GM19239 (cell line): ENCODE measurements at regions not wholly inside any gene's neighbourhood (a gene's known extent, or its start where the extent isn't known, plus 50 kb on each side); places are given as distances from the start of the nearest gene placed in this dataset.
A peak's percentile ranks its signal among the peaks of the same experiment; 100 is the strongest.
"Not testable (repeated sequence)": the region's sequence is repeated elsewhere in the genome, so short reads cannot be mapped to it uniquely, and the experiment has no call there.

Experiments
- DNase-seq: peaks from one replicate; pipeline ENCODE4 v3.0.0; 2011; ENCODE audit warnings: low spot score; ENCODE audit not compliant: insufficient read length
- FAIRE-seq: peaks from 2 replicates; lab custom pipeline; 2011; peaks lifted over from hg19 to GRCh38; lab: Jason Lieb, UNC

DNA sequence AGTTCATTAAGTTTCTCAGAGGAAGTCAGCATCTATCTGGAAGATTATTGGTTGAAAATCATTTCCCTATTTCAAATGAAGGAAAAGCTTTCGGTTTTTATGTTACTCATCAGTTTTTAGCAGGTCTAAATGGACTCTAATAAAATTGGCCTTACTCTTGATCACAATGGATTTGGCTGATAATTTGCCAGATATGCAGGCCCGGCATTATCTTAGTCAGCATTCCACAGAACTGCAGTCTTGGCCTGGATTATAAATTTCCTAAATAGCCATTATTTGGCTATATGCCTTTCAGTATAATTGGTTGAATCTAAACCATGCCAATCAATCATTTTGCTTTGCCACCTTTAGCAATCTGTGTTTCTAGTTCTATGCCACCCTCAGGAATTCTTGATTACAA lies 91.7 kb upstream of the KCNQ5 start:
- FAIRE-seq, result no peak
- DNase-seq, result no peak

DNA sequence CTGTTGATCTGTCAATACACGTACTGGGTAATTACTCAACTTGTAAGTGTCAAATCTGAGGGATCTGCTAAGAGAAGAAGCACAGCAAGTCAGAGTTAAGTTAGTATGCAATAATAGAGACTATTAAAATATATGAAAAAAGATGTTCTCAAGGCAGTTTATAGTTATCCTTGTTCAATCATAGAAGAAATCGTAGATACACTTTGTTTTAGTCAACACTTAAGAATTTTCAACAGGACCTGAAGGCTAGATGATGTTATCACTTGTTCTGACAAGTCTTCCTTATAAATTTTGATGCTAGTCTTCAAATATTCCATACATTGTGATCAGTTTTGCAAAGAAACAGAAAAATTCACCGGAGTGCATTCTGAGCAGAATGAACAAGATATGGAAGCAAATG lies 91.1 kb upstream of the KCNQ5 start:
- FAIRE-seq, result no peak
- DNase-seq, result no peak

DNA sequence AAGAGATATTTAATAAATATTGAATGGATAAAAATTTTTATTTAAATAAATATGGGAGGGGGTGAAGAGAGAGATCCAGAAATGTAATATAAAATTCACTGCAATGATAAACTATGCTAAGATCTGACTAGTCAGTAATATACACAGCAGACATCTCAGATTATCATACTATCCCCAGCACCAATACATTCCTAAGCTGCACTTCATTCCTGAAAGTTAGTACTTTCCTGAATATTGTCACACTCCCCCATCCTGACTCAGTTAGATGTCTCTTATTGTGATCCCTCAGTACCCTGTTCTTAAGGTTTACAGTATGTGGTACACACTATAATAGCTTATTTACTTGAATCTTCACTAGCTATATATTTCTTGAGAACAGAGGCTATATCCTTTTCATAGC lies 88.3 kb upstream of the KCNQ5 start:
- no peak for FAIRE-seq

DNA sequence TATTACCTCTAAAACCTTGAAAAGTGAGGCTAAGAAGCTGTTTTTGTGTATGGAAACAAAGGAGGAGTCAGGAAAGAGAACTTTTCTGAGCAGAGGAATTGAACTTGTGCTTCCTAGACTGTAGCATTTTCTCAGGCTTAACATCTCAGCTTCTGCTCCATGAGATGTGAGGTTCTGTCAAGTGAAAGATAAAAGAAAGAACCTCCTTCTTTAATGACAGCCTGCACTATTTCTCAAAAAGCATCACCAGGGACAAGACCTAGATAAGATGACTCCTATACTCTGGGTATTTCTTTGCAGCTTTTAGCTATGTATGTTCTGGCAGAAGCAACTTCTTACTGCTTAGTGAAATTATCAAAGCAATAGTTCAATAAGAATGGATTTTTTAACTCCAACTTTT lies 87.6 kb upstream of the KCNQ5 start:
- DNase-seq (no peak), FAIRE-seq (no peak)

More for the DNA sequence above, 88.3 kb upstream of the KCNQ5 start:
- no peak for DNase-seq

DNA sequence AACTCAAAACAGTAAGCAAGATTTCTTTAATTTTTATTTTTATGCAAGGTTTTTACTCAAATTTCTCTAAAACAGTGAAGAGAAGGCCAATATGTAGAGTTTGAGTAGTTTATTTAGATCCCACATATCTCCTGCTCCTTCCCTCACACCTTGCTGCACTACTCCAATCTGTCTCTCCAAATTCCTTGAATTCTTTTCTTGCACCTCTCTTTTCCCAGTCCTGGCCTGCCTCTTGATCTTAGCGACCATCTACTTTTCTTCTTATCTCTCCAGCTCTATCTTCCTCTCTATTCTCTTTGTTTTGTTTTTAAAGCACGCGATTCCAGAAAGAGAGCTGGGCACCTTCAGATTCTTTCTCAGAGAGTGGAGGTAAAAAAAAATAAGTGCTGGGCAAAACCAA lies 86.7 kb upstream of the KCNQ5 start:
- DNase-seq, result no peak
- FAIRE-seq, result no peak

DNA sequence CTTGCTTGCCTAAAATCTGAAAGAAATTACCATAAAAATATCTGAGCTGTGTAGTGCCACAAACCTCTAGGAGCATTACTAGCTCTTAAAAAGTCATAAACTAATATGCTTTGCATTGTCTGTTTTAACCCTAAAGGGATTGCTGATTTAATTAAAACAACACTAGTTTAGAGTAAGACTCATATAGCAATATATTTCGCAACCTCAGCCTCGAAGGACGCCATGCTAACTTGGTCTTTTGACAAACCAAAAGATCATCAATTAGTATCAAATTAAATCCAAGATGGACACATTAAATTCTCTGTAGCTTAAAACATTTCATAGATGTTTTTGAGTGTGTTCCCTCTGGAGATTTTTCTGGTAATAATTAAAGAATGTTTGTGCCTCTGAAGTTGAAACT lies 74.8 kb upstream of the KCNQ5 start:
- DNase-seq, result no peak
- no peak for FAIRE-seq

DNA sequence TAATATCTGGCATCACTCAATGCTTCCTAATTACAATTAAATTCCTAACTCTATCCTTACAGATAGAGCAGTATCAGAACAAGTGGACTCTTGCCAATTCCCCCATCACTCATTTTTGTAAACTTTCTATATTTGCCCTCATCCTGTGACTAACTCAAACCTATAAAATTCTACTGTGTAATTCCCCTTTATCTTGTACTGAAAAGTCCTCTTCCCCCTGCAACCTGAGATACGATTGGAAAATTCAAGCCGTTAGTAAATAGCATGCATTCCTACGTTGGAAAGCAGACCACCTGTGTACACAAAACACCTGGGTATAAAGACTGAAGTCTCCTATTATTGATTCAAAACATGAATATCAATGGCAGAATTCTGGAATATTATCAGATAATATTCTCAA lies 70.4 kb upstream of the KCNQ5 start:
- FAIRE-seq (no peak), DNase-seq (no peak)

DNA sequence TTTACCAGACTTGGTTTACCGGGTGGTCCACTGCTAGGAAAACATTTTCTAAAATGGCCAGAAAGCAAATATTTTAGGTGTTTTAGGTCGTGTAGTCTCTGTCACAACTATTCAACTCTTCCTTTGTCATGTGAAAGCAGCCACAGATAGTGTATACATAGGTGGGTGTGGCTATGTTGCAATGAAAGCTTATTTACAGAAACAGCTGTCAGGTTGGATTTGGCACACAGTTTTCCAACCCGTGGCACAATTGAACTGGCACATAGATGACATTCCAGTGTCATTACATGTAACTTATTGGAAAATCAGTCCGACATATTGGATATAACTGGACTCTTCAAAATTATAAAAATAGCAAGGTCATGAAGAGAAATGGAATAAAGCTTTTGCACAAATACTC lies 68.9 kb upstream of the KCNQ5 start:
- FAIRE-seq (no peak), DNase-seq (no peak)

DNA sequence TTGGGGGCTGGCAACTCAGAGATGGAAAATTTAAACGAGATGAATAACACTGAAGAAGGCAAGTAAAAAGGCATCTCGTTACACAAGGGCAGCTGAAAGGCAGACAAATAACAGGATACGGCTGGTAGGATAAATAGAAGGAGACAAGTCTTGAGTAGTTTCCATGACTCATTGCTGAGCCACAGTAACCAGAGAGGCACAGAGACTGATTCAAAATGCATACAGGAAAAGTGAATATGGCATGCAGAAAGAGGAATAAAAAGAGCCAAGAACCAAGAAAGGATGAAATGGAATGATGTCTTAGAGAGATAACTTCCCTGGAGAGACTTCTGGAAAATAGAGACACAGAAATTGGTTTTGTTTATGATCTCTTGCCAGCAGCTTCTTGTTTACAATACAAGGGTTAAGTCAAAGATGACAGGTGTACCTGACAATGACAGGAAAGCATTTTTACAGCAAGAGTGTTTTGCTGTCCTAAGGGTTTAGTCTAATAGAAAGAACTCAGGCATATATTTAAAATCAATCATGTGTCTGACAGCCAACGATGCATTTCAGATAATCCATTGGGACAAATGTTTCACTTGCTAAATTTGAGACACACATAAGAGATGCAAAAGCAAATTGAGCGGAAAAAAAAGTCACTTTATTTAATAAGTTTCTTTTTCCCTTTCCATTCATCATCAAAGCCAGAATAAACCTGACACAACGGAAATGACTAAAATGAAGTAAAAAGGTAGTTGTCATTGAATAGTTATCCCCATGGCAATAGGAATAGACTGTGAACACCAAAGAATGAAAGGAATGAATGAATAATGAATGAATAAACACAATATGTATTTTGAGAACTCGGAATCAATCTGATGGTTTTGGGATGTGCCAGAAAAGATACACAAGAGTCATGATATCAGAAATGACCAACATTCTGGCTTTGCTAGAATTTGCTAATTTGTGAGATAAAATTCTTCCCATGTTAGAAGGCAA lies 68.0 kb upstream of the KCNQ5 start:
- FAIRE-seq, result no peak
- DNase-seq, result no peak

DNA sequence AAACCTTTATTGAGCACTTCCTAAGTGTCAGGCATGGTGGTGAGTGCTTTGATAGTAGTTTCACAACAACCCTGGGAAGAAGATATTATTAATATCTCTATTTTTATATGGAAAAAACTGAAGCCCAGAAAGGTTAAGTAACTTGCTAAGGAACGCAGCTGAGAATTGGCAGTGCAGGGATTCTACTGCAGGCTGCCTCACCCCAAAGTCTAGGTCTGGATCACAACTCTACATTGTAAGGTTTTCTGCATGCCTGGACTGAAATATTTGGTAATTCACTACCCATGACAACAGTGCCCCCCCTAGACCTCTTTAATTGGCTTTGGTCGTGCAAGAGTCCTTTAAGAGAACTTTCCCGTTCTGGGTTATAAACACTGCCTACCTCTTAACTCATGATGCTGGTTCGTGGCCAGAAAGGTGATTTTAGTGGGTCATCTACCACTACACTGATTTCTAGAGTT lies 67.1 kb upstream of the KCNQ5 start:
- no peak for DNase-seq
- FAIRE-seq, result no peak

DNA sequence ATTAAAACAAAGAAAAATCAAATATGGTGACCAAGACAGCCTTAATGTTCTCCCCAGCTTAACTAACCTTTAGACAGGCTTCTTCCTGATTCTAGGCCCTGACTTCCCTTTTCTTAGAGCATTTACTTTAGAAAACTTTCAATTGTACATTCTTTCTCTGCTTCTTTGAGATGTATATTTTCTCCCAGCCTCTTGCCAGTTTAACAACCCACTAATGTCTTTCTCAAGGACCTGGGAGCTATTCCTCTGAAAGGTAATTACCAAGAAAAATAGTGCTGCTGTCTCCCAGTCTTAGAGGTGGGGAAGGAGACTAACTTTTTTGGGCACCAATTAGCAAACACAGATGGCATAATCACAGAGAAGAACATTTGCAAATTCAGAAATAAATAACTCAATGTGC lies 62.8 kb upstream of the KCNQ5 start:
- no peak for FAIRE-seq
- DNase-seq, result no peak

DNA sequence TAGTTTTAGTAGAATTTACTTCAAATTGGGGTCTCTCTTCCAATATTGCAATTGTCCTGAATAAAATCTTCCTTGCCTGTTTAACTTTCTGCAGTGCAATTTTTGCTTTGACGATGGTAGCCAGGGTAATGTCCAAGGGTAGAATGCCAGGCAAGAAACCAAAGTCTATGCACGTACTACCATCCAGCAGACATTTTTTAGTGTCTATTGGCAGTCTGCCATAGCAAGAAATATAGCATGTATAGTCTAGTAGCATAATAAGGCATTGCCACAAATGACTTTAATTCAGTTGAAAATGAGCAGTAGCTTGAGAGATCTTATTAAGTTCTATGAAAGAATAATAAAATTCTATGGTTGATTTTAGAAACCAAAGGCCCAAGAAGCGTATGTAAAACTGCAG lies 62.3 kb upstream of the KCNQ5 start:
- FAIRE-seq, result no peak

DNA sequence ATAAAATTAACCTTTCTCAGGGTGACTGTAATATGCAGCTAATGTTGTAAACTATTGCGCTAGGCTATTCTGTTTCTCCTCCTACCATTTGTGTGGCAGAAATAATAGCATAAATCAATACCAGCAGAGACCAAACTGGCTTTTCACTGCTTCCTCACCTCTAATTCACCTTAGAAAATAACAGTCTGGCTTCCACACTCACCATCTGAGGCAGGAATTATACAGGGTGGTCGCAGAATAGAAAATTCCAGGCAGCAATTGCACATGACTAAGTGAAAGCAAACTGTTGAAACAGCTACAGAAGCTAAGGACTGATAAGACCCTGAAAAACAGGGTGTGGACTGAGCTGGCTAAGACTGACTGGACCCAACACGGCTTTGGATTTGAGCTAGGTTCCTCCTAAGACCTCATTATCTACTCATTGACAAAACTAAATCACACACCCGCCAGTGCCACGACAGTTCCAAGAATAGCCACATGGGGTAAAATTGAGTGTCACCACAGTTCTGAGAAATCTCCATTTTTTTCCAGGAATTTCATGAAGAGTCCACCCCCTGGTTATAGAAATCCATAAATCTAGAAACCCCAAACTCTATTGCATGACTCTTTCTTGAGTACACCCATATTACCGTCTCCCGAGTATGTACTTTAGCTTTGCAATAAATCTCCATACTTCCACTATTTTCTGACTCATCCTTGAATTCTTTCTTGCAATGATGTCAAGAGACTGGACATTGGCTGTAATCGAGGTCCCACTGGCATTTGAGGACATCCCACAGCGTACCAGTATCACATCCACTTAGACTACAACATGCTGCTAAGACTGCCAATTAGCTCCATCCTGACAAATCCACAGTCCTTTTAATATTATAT lies 60.9 kb upstream of the KCNQ5 start:
- FAIRE-seq (no peak), DNase-seq (no peak)

More for the DNA sequence above, 62.3 kb upstream of the KCNQ5 start:
- DNase-seq, result no peak

DNA sequence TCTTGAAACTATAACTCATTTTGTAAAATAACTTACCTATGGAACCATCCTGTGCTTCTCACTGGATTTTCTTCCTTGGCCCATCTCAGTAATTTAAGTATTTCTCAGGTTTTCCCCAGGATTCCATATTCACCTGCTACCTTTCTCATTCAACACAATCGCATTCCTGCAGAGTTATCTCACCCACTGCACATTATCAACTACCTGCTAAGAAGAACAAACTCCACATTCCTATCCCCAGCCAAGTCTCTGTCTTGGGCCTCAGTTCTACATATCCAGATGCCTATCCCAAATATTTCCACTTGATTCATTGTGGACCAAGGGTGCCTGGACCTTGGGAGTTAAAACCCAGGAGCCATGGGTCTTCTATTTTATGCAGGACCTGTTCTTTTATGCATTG lies 60.2 kb upstream of the KCNQ5 start:
- no peak for DNase-seq
- FAIRE-seq, result peak; percentile 54

DNA sequence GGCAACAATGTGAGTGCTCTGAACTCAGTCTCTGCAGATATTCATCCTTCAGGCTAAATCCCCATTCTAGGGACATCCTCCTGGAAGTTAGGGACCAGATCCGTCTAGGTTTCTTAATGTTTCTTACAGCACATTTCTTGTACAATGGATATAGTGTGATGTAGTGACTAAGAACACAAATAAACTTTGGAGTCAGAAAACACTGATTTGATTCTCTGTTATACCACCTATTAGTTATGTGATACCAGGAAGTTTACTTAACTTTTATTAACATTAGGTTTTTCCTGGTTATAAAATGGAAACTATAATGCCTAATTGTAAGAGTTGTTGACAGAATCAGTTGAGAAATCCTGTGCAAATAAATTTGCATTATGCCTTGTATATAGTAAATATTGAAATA lies 57.6 kb upstream of the KCNQ5 start:
- no peak for DNase-seq
- no peak for FAIRE-seq

DNA sequence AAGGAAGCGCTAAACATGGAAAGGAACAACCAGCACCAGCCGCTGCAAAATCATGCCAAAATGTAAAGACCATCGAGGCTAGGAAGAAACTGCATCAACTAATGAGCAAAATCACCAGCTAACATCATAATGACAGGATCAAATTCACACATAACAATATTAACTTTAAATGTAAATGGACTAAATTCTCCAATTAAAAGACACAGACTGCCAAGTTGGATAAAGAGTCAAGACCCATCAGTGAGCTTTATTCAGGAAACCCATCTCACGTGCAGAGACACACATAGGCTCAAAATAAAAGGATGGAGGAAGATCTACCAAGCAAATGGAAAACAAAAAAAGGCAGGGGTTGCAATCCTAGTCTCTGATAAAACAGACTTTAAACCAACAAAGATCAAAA lies 49.9 kb upstream of the KCNQ5 start:
- FAIRE-seq, result not testable (repeated sequence)

More for the DNA sequence above, 49.9 kb upstream of the KCNQ5 start:
- DNase-seq, result not testable (repeated sequence)
